SK-N-SH (cell line): ENCODE measurements at regions not wholly inside any gene's neighbourhood (a gene's known extent, or its start where the extent isn't known, plus 50 kb on each side); places are given as distances from the start of the nearest gene placed in this dataset.

ENCODE experiments used
- CTCF ChIA-PET: fragments of 300-600, 350-600 bp; formaldehyde crosslinking; extraction: SDS; loops from one replicate; lab custom pipeline; 2021; lab: Yijun Ruan, JAX
- POLR2A ChIA-PET: fragments of 350-600 bp; sonication (Branson Sonifier 250); formaldehyde crosslinking; extraction: SDS; loops from one replicate; lab custom pipeline; 2020; ENCODE audit warnings: antibody characterized with exemption, inconsistent platforms; lab: Yijun Ruan, JAX
- DNase-seq: peaks from one replicate; pipeline ENCODE4 v3.0.0; 2012
- H2AFZ ChIP-seq: fragments of 200-600 bp; sonication (generic); 2 replicates; pipeline ENCODE4 v1.8.1; 2016; ENCODE audit warnings: antibody characterized with exemption, mild to moderate bottlenecking, low read depth
- H3F3A ChIP-seq: fragments of 200-600 bp; sonication (generic); replicated peaks from 2 replicates; pipeline ENCODE3; 2016; ENCODE audit warnings: antibody characterized with exemption, mild to moderate bottlenecking; ENCODE audit not compliant: insufficient read depth
- H3K27ac ChIP-seq, 2 experiments: fragments of 200-500 bp in 1 of 2; fragments of 200-600 bp in 1 of 2; sonication (Bioruptor generic) in 1 of 2; sonication (generic), shearing (Covaris generic) in 1 of 2; 2 replicates each; pipeline versions ENCODE4 v1.5.1 to v1.6.1; 2014 to 2016; ENCODE audit warnings: low read depth in 2 of 2, inconsistent platforms in 1 of 2, low read length in 1 of 2, mild to moderate bottlenecking in 1 of 2, mixed read lengths in 1 of 2
- H3K27me3 ChIP-seq: fragments of 200-600 bp; sonication (generic), shearing (Covaris generic); 2 replicates; pipeline ENCODE4 v1.6.1; 2016; ENCODE audit warnings: mixed run types; ENCODE audit not compliant: insufficient read depth
- H3K36me3 ChIP-seq, 2 experiments: fragments of 200-500 bp in 1 of 2; fragments of 200-600 bp in 1 of 2; sonication (Bioruptor generic) in 1 of 2; sonication (generic) in 1 of 2; replicated peaks in 1 of 2; 2 replicates each; pipeline versions ENCODE3 to v1.5.1; 2014 to 2016; ENCODE audit warnings: low read length in 1 of 2, mild to moderate bottlenecking in 1 of 2; ENCODE audit not compliant: insufficient read depth in 2 of 2, control insufficient read depth in 1 of 2
- H3K4me1 ChIP-seq, 2 experiments: fragments of 200-500 bp in 1 of 2; fragments of 200-600 bp in 1 of 2; sonication (Bioruptor generic) in 1 of 2; sonication (generic), shearing (Covaris generic) in 1 of 2; 2 replicates each; pipeline versions ENCODE4 v1.5.1 to v1.6.1; 2014 to 2016; ENCODE audit warnings: low read depth in 1 of 2, low read length in 1 of 2, mixed run types in 1 of 2; ENCODE audit not compliant: insufficient read depth in 2 of 2, control insufficient read depth in 1 of 2
- H3K4me2 ChIP-seq: fragments of 200-600 bp; sonication (generic), shearing (Covaris generic); 2 replicates; pipeline ENCODE4 v1.6.1; 2017; ENCODE audit warnings: mixed run types
- H3K4me3 ChIP-seq, 2 experiments: fragments of 200-500 bp in 1 of 2; fragments of 200-600 bp in 1 of 2; sonication (Bioruptor generic) in 1 of 2; sonication (generic), shearing (Covaris generic) in 1 of 2; 2 replicates each; pipeline versions ENCODE4 v1.5.1 to v1.8.1; 2014 to 2016; ENCODE audit warnings: low read depth in 2 of 2, inconsistent platforms in 1 of 2, low read length in 1 of 2, mild to moderate bottlenecking in 1 of 2, mixed read lengths in 1 of 2, moderate library complexity in 1 of 2
- H3K79me2 ChIP-seq: fragments of 200-600 bp; sonication (generic); 2 replicates; pipeline ENCODE4 v1.8.1; 2017; ENCODE audit warnings: mild to moderate bottlenecking; ENCODE audit not compliant: insufficient read depth
- H3K9ac ChIP-seq: fragments of 200-600 bp; sonication (generic); 2 replicates; pipeline ENCODE4 v1.6.1; 2017; ENCODE audit warnings: mixed run types
- H3K9me2 ChIP-seq: fragments of 200-600 bp; sonication (generic); 2 replicates; pipeline ENCODE4 v1.6.1; 2017; ENCODE audit warnings: mixed run types
- H3K9me3 ChIP-seq: fragments of 200-600 bp; sonication (generic); 2 replicates; pipeline ENCODE4 v1.6.1; 2017; ENCODE audit warnings: mixed run types, mild to moderate bottlenecking, moderate library complexity
- H4K20me1 ChIP-seq: fragments of 200-600 bp; sonication (generic); 2 replicates; pipeline ENCODE4 v1.6.1; 2017; ENCODE audit warnings: mild to moderate bottlenecking, mixed run types; ENCODE audit not compliant: insufficient read depth
- CHD2 ChIP-seq: fragments of 150-350 bp; IDR thresholded peaks from 2 replicates; pipeline ENCODE4 v1.6.1; 2018; ENCODE audit warnings: low read length; ENCODE audit not compliant: partially characterized antibody
- EP300 ChIP-seq, 2 experiments: IDR thresholded peaks; 2 replicates each; pipeline versions ENCODE4 v1.4.0 to v1.6.1; 2012; ENCODE audit warnings: borderline replicate concordance in 1 of 2, low read depth in 1 of 2, low read length in 1 of 2
- FOSL2 ChIP-seq: IDR thresholded peaks from 2 replicates; pipeline ENCODE4 v1.4.0; 2012; ENCODE audit warnings: low read depth, mild to moderate bottlenecking, moderate library complexity, borderline replicate concordance
- FOXJ3 ChIP-seq: sonication (generic); formaldehyde crosslinking; IDR thresholded peaks from 2 replicates; pipeline ENCODE4 v1.5.1; 2020; ENCODE audit warnings: mild to moderate bottlenecking, missing genetic modification reagents
- FOXM1 ChIP-seq: IDR thresholded peaks from 2 replicates; pipeline ENCODE4 v1.4.0; 2012; ENCODE audit warnings: low read depth, mild to moderate bottlenecking
- GABPA ChIP-seq: IDR thresholded peaks from 2 replicates; pipeline ENCODE4 v1.4.0; 2012; ENCODE audit warnings: low read depth, mild to moderate bottlenecking
- GATA2 ChIP-seq: sonication (generic); formaldehyde crosslinking; IDR thresholded peaks from 2 replicates; pipeline ENCODE4 v1.5.0; 2020; ENCODE audit warnings: mild to moderate bottlenecking, missing genetic modification reagents
- MEF2A ChIP-seq: IDR thresholded peaks from 2 replicates; pipeline ENCODE4 v1.4.0; 2012; ENCODE audit warnings: low read depth, borderline replicate concordance
- NFIC ChIP-seq: IDR thresholded peaks from 2 replicates; pipeline ENCODE4 v1.4.0; 2012; ENCODE audit warnings: borderline replicate concordance
- NRF1 ChIP-seq: IDR thresholded peaks from 2 replicates; pipeline ENCODE4 v1.6.1; 2012; ENCODE audit warnings: low read depth, mild to moderate bottlenecking, low read length
- PBX3 ChIP-seq: IDR thresholded peaks from 2 replicates; pipeline ENCODE4; 2012
- RAD21 ChIP-seq: IDR thresholded peaks from 2 replicates; pipeline ENCODE4 v1.6.1; 2012; ENCODE audit warnings: mild to moderate bottlenecking, low read length
- REST ChIP-seq: IDR thresholded peaks from 2 replicates; pipeline ENCODE4 v1.6.1; 2012; ENCODE audit warnings: mild to moderate bottlenecking, low read depth, low read length, moderate library complexity
- SIN3A ChIP-seq: IDR thresholded peaks from 2 replicates; pipeline ENCODE4 v1.6.1; 2012; ENCODE audit warnings: low read depth, mild to moderate bottlenecking, low read length, moderate library complexity, borderline replicate concordance
- TAF1 ChIP-seq: IDR thresholded peaks from 2 replicates; pipeline ENCODE4 v1.6.1; 2012; ENCODE audit warnings: low read depth, mild to moderate bottlenecking, low read length, moderate library complexity, borderline replicate concordance
- TCF12 ChIP-seq: IDR thresholded peaks from 2 replicates; pipeline ENCODE4 v1.4.0; 2012
- USF2 ChIP-seq: fragments of 150-350 bp; IDR thresholded peaks from 2 replicates; pipeline ENCODE4 v1.6.1; 2017; ENCODE audit warnings: antibody characterized with exemption, low read length, low read depth, borderline replicate concordance
- WGBS: methylation state at CpG from one replicate; pipeline ENCODE4 v1.1.6; 2017; ENCODE audit warnings: low lambda C conversion rate; 5-methylcytosine and 5-hydroxymethylcytosine counted together

GRCh38 chr18:23363865-23364570 is 89.1 kb upstream of the RIOK3 start:
- no peak overlapping the region for H3K4me2 ChIP-seq
- H3K4me3 ChIP-seq: no peak overlapping the region
- POLR2A ChIA-PET: no interaction called here
- H3K27ac ChIP-seq: no peak overlapping the region
- H3K9me2 ChIP-seq: no peaks in the 10 kb centered on the region
- WGBS: 93% methylated on average over 6 of the region's 6 CpGs
- no peak overlapping the region for H3K9ac ChIP-seq
- no peak for DNase-seq
- peaks cover 6% of the 10 kb centered on the region for H3F3A ChIP-seq
- CTCF ChIA-PET: interaction anchor here (1.2 kb wide), 1 partner anchor 48 kb away, joined by 3 read pairs; no protein-coding TSS in a partner anchor
- no peak overlapping the region for H2AFZ ChIP-seq
- no peaks in the 10 kb centered on the region for H3K27me3 ChIP-seq
- no peaks in the 10 kb centered on the region for H3K36me3 ChIP-seq
- H3K9me3 ChIP-seq: no peaks in the 10 kb centered on the region
- no peak for TF ChIP-seq GATA2 (CRISPR knock-in tag)
- no peak for TF ChIP-seq PBX3
- TF ChIP-seq TCF12: no peak
- no peak for TF ChIP-seq FOSL2
- TF ChIP-seq GABPA: no peak
- no peak for TF ChIP-seq USF2
- no peak for TF ChIP-seq EP300 (IDR thresholded peaks at IDR 0.05; ENCODE audit: borderline replicate concordance in 1 of 2, low read depth in 1 of 2, low read length in 1 of 2)
- no peaks in the 10 kb centered on the region for H3K79me2 ChIP-seq
- no peaks in the 10 kb centered on the region for H4K20me1 ChIP-seq
- H3K4me1 ChIP-seq: peaks cover 0 to 12% of the 10 kb centered on the region in 2 experiments; a peak in 2 of 4 replicates

- H3F3A ChIP-seq: peaks cover 6% of the 10 kb centered on the region
- no peaks in the 10 kb centered on the region for H3K9me3 ChIP-seq
- peak overlapping the region; percentile 26; the same call in 1 of the 2 replicates for H3K4me2 ChIP-seq
- H4K20me1 ChIP-seq: no peaks in the 10 kb centered on the region
- H3K36me3 ChIP-seq: no peaks in the 10 kb centered on the region
- 68% methylated on average over 2 of the region's 2 CpGs for WGBS
- no peak for DNase-seq
- POLR2A ChIA-PET: no interaction called here
- peaks cover 0 to 12% of the 10 kb centered on the region in 2 experiments; a peak in 2 of 4 replicates for H3K4me1 ChIP-seq
- peak overlapping the region in 1 of 2 experiments; percentile 61; a peak in 2 of 4 replicates for H3K27ac ChIP-seq
- H3K27me3 ChIP-seq: no peaks in the 10 kb centered on the region
- no peak overlapping the region for H2AFZ ChIP-seq
- CTCF ChIA-PET: interaction anchor here (1.4 to 1.5 kb wide), 2 partner anchors 234 to 435 kb away, joined by 3 to 4 read pairs; no protein-coding TSS in a partner anchor
- no peaks in the 10 kb centered on the region for H3K9me2 ChIP-seq
- H3K4me3 ChIP-seq: no peak overlapping the region
- H3K9ac ChIP-seq: no peak overlapping the region
- H3K79me2 ChIP-seq: no peaks in the 10 kb centered on the region
- no peak for TF ChIP-seq NRF1
- TF ChIP-seq TAF1: no peak
- no peak for TF ChIP-seq TCF12
- no peak for TF ChIP-seq FOXM1
- TF ChIP-seq SIN3A: no peak
- TF ChIP-seq FOXJ3 (CRISPR knock-in tag): no peak
- TF ChIP-seq MEF2A: no peak
- no peak for TF ChIP-seq NFIC
- TF ChIP-seq CHD2: no peak
- no peak for TF ChIP-seq REST
- no peak for TF ChIP-seq RAD21
- TF ChIP-seq PBX3: no peak
- TF ChIP-seq USF2: no peak
Observed at GRCh38 chr18:23365602-23366001, 87.5 kb upstream of the RIOK3 start.
